RCC 7860 (cell line): ENCODE measurements at regions not wholly inside any gene's neighbourhood (a gene's known extent, or its start where the extent isn't known, plus 50 kb on each side); places are given as distances from the start of the nearest gene placed in this dataset.

Source experiments
- DNase-seq: peaks from one replicate; pipeline ENCODE4 v3.0.0-alpha.2; 2015; ENCODE audit warnings: low spot score
- FAIRE-seq: peaks from 2 replicates; lab custom pipeline; 2012; peaks lifted over from hg19 to GRCh38; lab: Jason Lieb, UNC

DNA sequence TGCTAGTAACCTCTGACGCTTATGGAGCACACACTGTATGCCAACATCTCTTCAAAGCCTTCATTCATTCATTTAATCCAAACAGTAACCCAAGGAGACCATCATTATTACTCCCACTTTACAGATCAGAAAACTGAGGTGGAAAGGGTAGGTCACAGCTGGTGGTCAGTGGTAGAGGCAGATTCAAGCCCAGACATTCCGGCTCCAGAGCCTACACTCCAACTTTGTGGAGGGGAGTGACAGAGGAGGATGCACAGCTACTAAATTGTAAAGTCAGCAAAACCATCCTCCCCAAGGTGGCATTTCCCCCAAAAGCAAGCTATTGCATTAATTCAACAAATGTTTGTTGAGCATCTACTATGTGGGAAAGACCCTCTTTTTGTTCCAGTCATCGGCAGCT is 110.5 kb upstream of the CPEB4 start:
- DNase-seq (no peak), FAIRE-seq (no peak)

DNA sequence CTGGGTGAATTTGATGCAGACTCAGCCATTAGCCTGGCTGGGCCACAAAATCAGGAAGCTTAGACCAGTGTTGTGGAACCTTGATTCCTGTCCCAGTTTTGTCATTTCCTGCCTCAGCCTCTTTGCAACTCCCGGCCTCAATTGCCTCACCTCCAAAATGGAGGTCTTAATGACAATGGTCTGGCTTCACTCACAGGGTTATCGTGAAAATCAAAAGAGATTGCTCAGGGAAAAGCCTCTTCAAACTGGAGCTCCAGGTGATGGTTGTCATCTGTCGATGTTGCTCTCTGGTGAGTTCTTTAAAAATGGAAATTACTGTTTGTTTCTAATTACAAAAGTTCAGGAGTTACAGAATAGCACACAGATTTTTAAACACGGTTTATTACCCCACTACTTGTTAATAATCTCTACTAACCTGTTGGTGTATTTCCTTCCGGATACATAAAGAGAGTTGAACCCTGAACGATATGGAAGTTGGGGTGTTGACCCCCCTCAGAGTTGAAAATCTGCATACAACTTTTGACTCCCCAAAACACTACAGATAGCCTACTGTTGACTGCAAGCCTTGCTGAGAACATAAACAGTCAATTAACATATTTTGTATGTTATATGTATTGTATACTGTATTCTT is 109.9 kb upstream of the CPEB4 start:
- DNase-seq (no peak), FAIRE-seq (no peak)

DNA sequence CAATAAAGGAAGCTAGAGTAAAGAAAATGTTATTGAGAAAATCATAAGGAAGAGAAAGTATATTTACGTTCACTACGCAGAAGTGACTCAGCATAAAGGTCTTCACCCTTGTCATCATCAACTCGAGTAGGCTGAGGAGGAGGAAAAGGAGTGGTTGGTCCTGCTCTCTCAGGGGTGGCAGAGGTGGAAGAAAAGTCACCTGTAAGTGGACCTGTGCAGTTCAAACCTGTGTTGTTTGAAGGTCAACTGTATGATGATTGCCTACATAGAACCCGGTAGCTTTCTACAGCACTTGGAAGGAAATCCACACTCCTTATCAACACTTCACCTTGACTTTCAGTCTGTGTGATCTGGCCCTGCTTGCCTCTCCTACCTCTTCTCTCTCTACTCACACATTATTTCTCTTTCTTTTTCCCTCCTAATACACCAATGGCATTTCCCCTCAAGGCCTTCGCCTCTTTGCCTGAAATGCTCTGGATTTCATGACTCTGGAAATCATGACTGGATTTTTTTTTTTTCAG is 109.3 kb upstream of the CPEB4 start:
- no peak for FAIRE-seq
- DNase-seq, result no peak

DNA sequence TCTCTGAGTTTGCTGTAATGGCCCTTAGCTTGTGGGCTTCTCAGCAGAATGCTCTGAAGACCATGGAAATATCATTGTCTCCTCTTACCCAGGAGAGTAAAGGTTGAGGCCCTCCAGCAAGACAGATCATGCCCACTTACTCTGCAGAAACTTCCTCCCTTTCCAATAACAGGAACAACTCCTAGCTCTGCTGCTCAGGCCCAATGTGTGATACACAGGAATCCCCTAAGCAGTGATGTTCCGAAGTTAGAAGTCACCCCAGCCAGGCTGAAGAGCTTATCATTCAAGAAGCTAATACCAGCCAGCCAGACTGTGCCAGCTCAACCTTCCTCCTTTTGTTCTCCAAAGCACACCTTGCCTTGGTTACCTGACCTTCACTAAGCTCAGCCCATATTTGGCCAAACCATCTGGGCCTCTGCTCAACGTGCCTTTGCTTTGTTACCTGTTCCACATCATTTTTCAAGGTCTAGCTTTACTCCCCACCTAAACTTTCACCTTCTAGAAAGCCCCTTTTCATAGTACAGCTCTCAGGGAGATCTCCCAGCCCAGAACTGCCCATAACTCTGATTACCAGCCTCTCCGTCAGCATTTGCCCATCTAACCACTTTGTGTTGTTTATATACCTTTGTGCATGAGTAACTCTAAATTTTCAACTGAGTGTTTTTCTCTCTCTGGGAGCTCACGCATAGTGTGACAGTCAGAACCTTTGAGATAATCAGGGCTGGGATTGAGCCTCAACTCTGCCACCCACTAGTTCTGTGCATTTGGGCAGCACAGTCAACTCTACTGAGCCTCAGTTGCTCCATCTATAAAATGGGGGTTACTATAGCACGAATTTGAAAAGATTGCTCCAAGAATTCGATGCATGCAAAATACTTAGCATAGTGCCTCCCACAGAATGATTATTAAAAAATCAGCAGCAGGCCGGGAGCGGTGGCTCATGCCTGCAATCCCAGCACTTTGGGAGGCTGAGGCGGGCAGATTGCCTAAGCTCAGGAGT is 107.6 kb upstream of the CPEB4 start:
- DNase-seq (no peak), FAIRE-seq (no peak)

DNA sequence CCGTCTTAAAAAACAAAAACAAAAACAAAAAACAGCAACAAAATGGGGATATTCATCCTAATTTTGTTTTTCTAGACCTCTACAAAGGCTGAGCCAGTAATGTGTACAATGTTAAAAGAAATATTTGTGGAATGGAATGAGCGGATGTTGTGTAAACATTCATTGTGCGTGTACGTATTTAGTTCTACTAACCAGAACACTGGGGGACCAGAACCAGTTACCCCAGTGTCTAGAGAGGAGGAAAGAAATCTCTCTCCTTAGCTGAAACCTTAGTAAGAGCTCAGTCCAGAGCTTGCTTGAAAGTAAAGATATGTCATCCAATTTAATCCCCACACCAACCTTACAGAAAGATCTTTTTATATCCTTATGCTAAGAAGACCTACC is 106.7 kb upstream of the CPEB4 start:
- FAIRE-seq (no peak), DNase-seq (no peak)

DNA sequence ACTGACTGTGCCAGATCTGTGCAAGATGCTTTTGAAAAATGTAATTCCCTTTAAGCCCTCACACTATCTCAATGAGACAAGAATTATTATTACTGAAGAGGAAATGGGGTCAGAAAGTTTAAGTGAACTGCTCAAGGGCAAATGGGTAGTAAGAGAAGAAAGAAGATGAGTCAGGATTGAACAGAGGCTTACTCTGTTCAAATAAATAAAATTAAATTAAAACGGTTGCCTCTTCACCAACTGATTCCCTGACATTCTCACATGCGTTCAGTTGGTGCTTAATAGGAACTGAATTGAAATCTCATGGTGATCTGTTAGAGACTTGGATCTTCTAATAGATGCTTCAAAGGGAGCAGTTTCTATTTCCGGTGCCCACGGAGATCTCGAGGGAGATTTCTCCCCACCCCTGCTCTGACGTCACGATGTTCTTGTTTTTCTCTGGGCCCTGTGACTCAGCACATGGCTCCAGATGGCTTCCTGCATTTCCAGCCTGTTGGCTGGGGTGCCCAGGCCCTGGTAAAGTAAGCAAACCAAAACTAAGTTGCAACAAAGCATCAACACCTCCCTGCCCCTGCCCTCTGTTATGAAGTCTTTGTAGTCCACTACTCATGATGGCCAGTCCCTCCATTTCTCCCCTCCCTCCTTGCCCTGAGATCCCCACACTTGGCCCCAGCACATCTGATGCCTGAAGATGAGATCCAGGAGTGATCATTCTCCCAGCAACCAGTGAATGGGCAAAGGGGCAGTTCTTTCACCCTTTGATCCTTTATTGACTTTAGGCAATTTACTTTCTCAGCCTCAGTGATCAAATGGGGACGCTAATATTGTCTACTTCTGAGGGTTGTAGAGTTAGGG is 106.1 kb upstream of the CPEB4 start:
- no peak for FAIRE-seq
- DNase-seq, result peak; percentile 60

DNA sequence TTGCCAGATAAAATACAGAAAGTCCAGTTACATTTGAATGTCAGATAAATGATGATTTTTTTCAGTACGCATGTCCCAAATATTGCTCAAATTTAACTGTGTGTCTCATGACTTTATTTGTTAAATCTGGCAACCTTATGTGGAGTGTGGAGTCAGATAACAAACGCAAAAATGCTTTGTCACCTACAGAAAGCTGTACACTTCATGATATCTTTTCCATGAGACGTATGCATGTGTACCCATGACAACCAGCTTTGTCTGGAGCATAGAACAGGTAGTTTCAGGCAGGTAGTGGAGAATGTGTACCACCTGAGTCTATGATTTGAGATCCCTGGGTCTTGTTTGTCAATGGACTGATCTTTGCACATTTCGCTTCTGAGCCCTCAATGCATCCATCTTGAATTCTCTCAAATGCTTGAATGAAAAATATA is 105.5 kb upstream of the CPEB4 start:
- no peak for DNase-seq
- no peak for FAIRE-seq

DNA sequence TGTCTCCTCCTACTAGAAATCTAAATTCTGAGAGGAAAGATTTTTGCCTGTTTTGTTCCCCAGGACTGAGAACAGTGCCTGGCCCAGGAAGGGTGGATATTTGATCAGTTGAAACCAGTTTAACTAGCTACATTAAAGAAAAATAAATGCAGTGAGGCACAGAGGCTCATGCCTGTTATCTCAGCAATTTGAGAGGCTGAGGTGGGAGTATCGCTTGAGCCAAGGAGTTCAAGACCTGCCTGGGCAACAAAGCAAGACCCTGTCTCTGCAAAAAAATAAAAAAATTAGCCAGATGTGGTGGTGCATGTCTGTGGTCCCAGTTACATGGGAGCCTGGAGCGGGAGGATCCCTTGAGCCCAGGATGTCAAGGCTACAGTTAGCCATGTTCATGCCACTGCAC is 104.8 kb upstream of the CPEB4 start:
- DNase-seq, result no peak
- FAIRE-seq, result no peak

DNA sequence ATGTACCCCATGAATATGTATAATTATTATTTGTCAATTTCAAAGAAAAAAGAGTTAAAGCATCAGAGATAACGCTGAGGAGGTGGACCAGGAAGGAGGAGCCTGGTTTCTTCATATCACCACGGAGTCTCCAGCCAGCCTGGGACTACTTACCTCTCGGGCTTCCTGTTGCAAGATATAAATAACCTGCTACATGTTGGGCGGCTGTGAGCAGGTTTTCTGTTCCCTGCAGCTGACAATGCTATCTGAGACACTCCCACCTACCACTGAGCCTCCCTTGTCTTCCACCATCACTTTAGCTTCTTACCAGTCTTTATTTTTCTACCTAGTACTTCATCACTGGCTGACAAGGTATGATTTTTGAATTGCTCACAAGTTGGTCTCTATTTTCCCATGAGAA is 102.7 kb upstream of the CPEB4 start:
- no peak for DNase-seq

DNA sequence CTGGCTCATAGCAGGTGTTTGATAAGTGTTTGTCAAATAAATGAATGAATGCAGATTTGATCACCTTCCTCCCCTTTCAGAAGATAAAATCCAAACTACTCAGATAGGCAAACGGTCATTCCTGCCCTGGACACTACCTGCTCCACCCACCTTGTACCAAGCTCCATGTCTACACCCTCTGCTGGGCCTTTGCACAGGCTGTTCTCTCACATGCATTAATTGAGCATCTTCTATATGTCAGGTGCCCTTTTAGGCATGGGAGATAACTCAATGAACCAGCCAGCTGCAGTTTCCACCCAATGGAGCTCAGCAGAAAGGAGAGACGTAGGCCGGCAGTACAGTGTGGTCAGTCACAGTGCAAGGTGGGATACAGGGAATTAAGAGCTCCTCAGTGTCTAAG is 102.3 kb upstream of the CPEB4 start:
- FAIRE-seq (no peak), DNase-seq (no peak)

More for the DNA sequence above, 102.7 kb upstream of the CPEB4 start:
- FAIRE-seq, result no peak

DNA sequence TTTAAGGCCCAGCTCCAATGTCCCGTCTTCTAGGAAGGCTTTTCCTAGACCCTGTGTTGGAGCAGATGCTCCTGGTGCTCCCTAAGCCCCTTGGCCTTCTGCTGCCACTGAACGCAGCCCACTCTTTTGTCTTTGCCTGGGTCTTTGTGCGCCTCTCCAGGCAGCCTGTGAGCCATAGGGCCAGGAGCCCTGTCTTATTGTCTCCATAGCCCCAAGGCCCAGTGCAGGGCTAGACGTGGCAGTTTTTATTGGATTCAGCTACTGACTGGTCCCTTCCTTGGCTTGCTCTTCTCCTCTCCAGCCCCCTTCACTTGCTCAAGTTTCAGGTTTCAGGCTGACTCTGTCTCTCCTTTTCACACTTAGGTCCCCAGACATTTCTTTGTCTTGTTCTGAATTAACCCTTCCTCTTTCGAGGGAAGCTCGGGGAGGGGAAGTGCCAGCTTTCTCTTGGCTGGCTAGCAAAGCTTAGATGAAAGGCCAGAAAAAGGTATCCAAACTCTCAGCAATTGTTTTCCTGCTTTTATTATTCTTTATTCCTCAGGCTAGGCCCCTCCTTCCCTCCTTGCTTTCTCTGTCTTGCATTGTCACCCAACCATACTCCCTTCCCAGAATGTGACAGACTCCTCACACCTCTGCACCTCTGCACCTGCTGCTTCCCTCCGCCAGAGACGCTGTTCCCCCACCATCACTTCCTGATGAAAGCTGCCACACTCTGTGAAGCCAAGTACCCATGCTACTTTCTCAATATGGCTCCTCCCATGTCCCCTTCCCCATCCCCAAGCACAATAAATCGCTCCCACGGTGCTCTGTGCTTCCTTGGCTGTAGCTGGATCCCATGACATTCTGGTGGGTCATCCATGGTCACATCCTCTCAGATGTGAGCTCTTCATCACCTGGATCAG is 101.6 kb upstream of the CPEB4 start:
- no peak for FAIRE-seq

DNA sequence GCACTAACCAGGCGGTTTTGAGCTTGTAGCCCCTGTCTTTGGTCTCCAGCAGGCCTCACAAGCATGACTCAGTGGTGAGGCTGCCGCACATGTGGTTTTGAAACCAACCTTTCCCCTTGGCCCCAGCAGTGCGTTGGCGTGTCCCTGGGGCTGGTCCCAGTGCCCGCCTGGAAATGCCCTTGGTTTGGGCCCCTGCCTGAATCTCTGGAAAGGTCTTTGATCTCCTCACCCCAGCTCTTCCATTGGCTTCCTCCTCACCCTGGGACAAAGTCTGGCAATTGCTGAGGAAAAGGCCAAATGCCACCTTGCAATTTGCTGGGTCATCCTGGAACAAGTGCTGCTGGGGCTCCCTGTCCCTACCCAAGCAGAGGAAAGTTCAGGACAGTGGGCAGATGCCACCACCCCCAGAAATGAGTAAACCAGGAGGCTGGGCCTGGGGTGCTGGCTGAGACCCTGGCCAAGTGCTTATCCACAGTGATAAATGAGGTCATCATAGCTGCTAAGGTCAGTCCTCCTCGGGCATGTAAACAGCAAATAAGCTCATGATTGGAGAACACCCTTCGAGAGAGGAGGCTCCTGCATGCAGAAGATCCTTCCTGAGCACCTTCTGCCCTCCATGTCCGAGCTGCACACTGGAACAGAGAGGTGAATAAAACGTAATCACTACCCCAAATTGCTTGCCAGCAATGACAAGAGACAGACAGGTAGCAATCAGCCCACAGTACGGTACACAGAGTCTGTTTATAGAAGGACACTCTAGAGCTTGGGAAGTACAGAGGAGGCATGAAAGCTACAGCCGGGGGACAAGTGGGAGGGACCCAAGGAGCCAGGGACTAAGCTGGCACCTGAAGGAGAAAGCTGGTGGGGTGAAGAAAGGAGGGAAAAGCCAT is 98.9 kb upstream of the CPEB4 start:
- DNase-seq (peak; percentile 87), FAIRE-seq (peak; percentile 93)

More for the DNA sequence above, 101.6 kb upstream of the CPEB4 start:
- no peak for DNase-seq

DNA sequence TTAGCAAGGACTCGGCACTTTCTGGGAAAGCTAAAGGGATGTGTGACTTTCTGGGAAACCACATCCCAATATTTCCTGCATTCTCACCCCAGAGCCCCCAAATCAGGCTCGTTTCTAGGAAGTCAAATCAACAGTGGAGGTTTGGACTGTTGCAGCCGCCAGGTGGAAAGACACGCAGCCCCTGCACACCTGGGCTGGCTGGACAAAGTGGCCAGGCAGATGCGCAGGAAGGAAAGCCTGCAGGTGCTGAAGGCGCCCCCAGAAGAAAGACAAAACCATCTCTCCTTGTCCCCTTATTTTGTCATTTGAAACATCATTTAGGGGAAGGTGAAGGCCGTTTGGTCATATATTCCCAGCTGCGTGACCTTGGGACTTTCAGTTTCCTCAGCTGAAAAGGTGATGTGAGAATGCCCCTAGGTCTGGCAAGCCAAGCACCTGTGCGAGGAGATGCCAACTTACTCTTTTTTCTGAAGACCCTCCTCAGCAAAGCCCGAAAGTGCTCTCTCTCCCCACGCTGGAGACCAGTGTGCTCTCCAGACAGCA is 97.9 kb upstream of the CPEB4 start:
- DNase-seq (no peak), FAIRE-seq (no peak)

DNA sequence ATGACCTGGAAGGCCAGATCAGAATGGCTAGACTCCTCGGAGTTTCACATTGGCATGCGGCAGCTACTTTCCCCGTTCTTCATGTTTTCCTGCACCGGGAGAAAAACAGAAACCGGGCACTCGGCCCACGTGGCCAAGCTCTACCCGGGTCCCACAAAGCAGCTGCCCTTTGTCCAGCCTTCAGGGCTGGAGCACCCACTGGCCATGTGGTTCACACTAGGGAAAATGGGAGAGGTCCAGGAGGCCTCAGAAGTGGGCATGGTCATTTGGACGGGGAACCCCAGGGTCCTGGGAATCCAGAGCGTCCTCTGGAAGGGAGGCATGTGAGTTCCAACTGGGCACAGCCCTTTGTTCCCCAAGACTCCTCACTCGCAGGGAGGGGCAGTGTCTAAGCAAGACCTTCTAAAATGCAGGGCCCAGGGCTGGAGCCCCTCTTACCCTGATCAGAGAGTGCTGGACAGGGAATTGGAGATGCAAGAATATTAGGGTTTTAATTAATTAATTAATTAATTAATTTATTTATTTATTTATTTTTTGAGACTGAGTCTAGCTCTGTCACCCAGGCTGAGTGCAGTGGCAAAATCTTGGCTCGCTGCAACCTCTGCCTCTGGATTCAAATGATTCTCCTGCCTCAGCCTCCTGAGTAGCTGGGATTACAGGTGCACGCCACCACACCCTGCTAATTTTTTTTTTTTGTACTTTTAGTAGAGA is 97.2 kb upstream of the CPEB4 start:
- no peak for FAIRE-seq

DNA sequence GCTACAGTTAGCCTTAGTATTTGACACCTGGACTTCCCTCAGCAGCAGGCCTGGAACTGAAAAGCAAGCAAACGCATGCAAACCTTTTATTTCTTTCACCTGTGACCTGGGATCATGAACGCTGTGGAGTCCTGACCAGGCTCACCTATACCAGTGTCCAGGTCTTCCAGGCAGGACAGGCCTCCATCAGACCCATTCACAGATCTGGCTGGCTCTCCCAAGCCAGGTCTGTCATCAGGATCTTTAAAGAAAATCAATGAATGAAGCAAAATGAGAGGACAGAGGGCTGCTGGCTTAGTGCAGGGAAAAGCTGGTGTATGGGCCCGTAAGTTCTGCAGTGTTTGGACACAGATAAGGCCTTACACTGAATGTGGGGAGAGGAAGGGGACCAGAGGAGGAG is 96.3 kb upstream of the CPEB4 start:
- DNase-seq (no peak), FAIRE-seq (no peak)

More for the DNA sequence above, 97.2 kb upstream of the CPEB4 start:
- no peak for DNase-seq

DNA sequence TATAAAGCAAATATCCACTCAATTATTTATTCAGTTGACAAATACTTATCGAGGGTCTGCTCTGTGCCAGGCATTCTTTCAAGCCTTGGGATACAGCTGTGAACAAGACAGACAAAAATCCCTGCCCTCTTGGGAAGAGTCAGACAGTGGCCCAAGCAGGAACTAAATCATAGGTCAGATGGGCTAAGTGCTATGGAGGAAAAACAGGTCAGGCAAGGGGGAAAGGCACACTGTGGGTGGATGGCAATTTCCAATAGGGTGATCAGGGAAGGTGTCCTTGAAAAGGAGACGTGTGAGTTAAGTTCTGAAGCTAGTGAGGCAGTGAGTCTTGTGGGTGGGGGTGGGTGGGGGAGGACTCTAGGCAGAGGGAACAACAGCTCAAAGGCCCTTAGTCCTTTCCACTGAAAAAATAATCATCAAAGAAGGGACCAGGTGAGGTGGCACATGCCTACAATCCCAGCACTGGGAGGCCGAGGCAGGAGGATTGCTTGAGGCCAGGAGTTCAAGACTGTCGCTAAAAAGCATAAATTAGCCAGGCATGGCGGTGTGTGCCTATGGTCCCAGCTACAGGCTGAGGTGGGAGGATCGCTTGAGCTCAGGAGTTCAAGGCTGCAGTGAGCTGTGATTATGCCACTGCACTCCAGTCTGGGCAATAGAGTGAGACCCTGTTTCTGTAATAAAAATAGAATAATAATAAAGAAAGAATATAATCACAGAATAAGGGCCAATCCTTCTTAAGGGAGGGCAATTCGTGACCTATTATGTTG is 95.2 kb upstream of the CPEB4 start:
- DNase-seq, result no peak
- FAIRE-seq, result no peak
